ENCODE measurements at regions not wholly inside any gene's neighbourhood (a gene's known extent, or its start where the extent isn't known, plus 50 kb on each side); places are given as distances from the start of the nearest gene placed in this dataset.
A peak's percentile ranks its signal among the peaks of the same experiment; 100 is the strongest.

DNA sequence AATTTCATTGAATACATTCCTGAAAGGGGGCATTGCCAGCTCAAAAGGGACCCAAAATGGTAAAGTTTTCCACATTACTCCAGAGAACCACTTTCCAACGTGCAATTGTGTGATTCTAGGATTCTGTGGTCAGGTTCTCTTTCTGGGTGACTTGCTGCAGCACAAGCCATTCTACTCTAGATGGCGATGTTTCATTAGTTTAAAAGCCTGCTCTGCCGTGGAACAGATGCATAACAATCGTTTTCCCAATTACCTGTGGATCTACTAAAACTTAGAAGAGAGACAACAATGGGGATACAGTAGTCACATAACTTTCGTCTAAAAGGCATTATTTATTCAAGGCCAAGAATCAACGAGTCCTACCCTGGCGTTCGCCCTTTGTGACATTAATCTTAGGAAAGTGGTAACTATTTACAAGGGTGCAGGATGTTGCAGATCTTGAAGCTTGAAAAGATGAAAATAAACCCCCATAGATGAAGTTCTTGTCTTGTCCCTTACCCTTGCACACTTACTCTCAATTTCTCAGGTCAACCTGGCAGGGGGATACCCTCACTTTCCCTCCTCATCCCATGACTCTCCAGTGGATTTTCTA lies 400.9 kb downstream of the SNAPC1 start:
- no peaks in the 10 kb centered on the region for H3K27me3 ChIP-seq (ENCODE audit: control insufficient read depth, insufficient read depth, low read length)
- no peaks in the 10 kb centered on the region for H3K9me3 ChIP-seq (ENCODE audit: control insufficient read depth, low read depth, low read length)
- no peak overlapping the region for H3K4me3 ChIP-seq (ENCODE audit: low read length)
- H3K27ac ChIP-seq (ENCODE audit: low read length), result no peak overlapping the region
- no CpG with 5 or more reads among the region's 8 CpGs for whole genome bisulfite sequencing (ENCODE audit: insufficient coverage, low lambda C conversion rate)
- no peaks in the 10 kb centered on the region for H3K36me3 ChIP-seq (ENCODE audit: control insufficient read depth, insufficient read depth, low read length)
- H3K4me1 ChIP-seq (ENCODE audit: control insufficient read depth, insufficient read depth, low read length), result no peaks in the 10 kb centered on the region
- peak; percentile 7 to 18 for DNase-seq

DNA sequence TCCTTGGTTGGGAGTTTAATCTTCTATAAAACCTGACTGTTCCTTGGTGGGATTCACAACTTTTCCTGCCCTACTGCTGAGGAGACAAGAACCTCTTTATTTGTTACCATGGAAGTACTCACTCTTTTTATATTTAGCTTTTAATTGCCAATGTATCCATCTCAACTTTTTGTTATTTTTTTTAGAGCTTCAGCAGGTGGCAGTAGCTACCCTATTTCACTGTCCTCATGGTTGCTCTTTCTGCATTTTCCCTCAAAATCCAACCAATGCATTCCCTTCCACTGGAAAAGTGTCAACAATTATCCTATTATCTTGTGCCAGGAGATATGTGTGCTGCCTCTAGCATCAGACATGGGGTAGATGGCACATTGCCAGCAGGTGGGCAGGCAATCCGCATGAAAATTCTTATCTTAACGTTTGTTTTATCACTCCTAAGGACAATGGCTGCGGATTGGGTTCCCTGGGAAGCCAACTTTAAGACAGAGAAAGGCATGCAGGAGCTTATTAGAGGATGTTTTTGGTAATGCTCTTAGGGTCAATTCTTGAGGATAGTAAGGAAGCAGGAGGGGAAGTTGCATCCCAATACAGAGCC lies 406.4 kb downstream of the SNAPC1 start:
- WGBS (ENCODE audit: insufficient coverage, low lambda C conversion rate), result 100% methylated on average over 1 of the region's 3 CpGs

DNA sequence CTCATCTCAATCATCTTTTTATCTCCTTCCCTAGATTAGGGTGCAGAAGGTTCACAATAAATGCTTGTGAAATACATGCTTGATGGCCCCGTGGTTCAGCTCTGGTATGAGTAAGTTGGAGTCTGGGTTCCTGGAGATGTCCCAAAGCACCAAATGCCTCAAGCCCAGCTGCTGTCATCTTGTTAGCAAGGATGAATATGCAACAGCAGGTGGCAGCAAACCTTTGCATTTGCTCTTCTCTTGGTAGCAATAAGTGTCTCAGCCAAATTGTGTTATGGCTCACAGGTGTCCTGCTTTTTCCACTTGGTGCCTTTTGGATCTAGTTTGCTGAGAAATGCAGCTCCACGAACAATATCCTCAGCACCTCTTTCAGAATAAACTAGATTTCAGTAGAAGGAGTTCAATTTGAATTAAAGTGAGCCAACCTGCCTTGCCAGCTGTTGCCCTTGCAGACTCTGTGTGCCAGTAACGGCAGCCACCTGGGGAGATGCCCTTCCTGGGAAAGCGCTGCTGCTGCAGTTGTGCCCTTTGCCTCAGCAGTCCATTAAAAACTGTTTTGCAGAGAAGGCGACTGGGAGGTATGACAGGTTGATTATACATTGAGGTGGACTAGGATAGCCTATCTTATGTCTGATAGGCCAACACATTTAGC lies 417.3 kb downstream of the SNAPC1 start:
- Histone ChIP-seq H3K9me3 (ENCODE audit: control insufficient read depth, low read depth, low read length) (no peaks in the 10 kb centered on the region), H3K36me3 (ENCODE audit: control insufficient read depth, insufficient read depth, low read length) (no peaks in the 10 kb centered on the region), H3K4me1 (ENCODE audit: control insufficient read depth, insufficient read depth, low read length) (no peaks in the 10 kb centered on the region), H3K4me3 (ENCODE audit: low read length) (no peak overlapping the region), H3K27me3 (ENCODE audit: control insufficient read depth, insufficient read depth, low read length) (no peaks in the 10 kb centered on the region), H3K27ac (ENCODE audit: low read length) (no peak overlapping the region)
- peak; percentile 44 to 52 for DNase-seq
- WGBS (ENCODE audit: insufficient coverage, low lambda C conversion rate), result no CpG with 5 or more reads among the region's 5 CpGs

More for the DNA sequence above, 406.4 kb downstream of the SNAPC1 start:
- Histone ChIP-seq H3K27ac (ENCODE audit: low read length) (no peak overlapping the region), H3K9me3 (ENCODE audit: control insufficient read depth, low read depth, low read length) (no peaks in the 10 kb centered on the region), H3K36me3 (ENCODE audit: control insufficient read depth, insufficient read depth, low read length) (no peaks in the 10 kb centered on the region), H3K4me3 (ENCODE audit: low read length) (no peak overlapping the region), H3K4me1 (ENCODE audit: control insufficient read depth, insufficient read depth, low read length) (no peaks in the 10 kb centered on the region), H3K27me3 (ENCODE audit: control insufficient read depth, insufficient read depth, low read length) (no peaks in the 10 kb centered on the region)
- no peak for DNase-seq

DNA sequence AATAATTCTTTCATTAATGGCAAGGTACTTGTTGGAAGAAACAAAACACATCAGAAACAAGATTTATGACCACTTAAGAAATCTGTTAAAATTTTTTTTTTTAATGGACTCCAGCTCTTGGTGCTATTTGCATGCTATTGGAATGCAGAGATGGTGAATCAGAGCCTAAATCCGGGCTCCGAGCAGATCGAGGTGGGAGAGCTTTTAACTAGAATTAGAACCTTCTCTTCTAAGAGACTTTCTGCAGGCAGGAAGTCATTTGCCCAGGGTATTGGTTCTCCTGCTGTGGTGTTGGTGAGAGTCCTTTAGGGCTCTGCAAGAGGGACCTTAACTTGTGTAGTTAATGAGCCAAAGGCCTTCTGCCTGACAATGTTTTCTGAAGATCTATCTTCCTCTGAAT lies 419.4 kb downstream of the SNAPC1 start:
- Histone ChIP-seq H3K9me3 (ENCODE audit: control insufficient read depth, low read depth, low read length) (no peaks in the 10 kb centered on the region), H3K4me3 (ENCODE audit: low read length) (no peak overlapping the region), H3K36me3 (ENCODE audit: control insufficient read depth, insufficient read depth, low read length) (no peaks in the 10 kb centered on the region), H3K27ac (ENCODE audit: low read length) (no peak overlapping the region), H3K27me3 (ENCODE audit: control insufficient read depth, insufficient read depth, low read length) (no peaks in the 10 kb centered on the region), H3K4me1 (ENCODE audit: control insufficient read depth, insufficient read depth, low read length) (no peaks in the 10 kb centered on the region)
- no CpG with 5 or more reads among the region's 3 CpGs for WGBS (ENCODE audit: insufficient coverage, low lambda C conversion rate)
- DNase-seq, result no peak

DNA sequence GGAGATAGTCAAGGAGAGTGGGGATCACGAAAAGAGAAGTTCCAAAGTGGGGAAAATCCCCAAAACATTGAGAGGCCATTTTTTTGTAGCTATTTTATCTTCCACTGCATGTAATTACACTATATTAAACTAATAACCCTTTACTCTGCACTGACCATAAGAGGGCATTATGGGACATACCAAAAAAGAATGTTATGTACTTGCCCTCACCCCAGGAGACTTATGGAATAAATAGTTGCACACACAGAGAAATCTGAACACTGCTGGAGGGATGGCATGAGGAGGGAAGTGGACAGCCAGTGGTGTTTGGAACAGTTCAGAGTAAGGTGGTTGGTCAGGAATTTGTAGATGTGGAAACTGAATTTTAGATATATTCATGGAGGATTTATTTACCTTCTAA lies 422.9 kb downstream of the SNAPC1 start:
- Histone ChIP-seq H3K36me3 (ENCODE audit: control insufficient read depth, insufficient read depth, low read length) (no peaks in the 10 kb centered on the region), H3K9me3 (ENCODE audit: control insufficient read depth, low read depth, low read length) (no peaks in the 10 kb centered on the region), H3K27ac (ENCODE audit: low read length) (no peak overlapping the region), H3K4me3 (ENCODE audit: low read length) (no peak overlapping the region), H3K27me3 (ENCODE audit: control insufficient read depth, insufficient read depth, low read length) (no peaks in the 10 kb centered on the region), H3K4me1 (ENCODE audit: control insufficient read depth, insufficient read depth, low read length) (no peaks in the 10 kb centered on the region)
- 100% methylated on average over 1 of the region's 1 CpG for whole genome bisulfite sequencing (ENCODE audit: insufficient coverage, low lambda C conversion rate)
- no peak for DNase-seq

DNA sequence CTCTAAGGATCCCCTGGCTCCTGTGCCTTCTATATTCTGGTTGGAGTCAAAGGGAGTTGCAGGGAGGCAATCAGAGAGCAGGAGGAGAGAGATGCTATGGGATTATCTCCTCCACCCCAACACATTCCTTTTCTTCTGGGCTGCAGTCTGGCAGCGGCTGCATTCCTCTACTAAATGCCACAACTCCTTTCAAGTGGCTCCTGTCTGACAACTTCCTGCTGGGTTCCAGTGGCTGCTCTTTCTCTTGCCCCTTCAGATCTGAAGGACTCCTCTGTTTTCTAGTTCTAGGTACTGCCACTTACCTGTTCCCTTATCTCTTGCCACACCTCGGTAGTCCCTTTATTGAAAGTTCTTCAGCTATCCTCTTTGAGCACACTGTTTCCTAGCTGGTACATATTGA lies 425.0 kb downstream of the SNAPC1 start:
- no peak for DNase-seq
- WGBS (ENCODE audit: insufficient coverage, low lambda C conversion rate), result 80% methylated on average over 1 of the region's 2 CpGs
- H3K4me1 ChIP-seq (ENCODE audit: control insufficient read depth, insufficient read depth, low read length), result no peaks in the 10 kb centered on the region
- no peaks in the 10 kb centered on the region for H3K27me3 ChIP-seq (ENCODE audit: control insufficient read depth, insufficient read depth, low read length)
- no peaks in the 10 kb centered on the region for H3K9me3 ChIP-seq (ENCODE audit: control insufficient read depth, low read depth, low read length)
- no peak overlapping the region for H3K4me3 ChIP-seq (ENCODE audit: low read length)
- H3K27ac ChIP-seq (ENCODE audit: low read length), result no peak overlapping the region
- no peaks in the 10 kb centered on the region for H3K36me3 ChIP-seq (ENCODE audit: control insufficient read depth, insufficient read depth, low read length)

DNA sequence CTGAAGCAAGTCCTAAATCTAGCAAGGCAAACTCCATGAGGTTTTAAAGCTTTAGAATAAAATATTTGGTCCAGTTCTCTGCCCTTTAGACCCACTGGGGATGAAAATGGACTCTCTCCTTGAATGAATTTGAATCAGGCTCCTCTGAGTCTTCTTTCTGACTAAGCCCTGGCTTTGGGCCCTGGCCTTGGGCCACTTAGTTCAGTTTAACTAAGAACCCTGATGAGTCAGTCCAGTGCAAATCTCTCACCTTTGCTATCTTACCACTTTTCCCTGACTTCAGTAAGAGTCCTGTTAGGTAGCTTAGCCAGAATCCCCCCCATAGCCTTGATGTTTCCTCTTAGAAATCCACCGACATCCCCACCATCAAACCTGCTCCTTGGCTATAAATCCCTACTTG lies 427.5 kb downstream of the SNAPC1 start:
- no peaks in the 10 kb centered on the region for H3K36me3 ChIP-seq (ENCODE audit: control insufficient read depth, insufficient read depth, low read length)
- no peak overlapping the region for H3K4me3 ChIP-seq (ENCODE audit: low read length)
- H3K4me1 ChIP-seq (ENCODE audit: control insufficient read depth, insufficient read depth, low read length), result no peaks in the 10 kb centered on the region
- WGBS (ENCODE audit: insufficient coverage, low lambda C conversion rate), result no CpG with 5 or more reads among the region's 1 CpG
- H3K27me3 ChIP-seq (ENCODE audit: control insufficient read depth, insufficient read depth, low read length), result no peaks in the 10 kb centered on the region
- DNase-seq, result no peak
- H3K27ac ChIP-seq (ENCODE audit: low read length), result no peak overlapping the region
- no peaks in the 10 kb centered on the region for H3K9me3 ChIP-seq (ENCODE audit: control insufficient read depth, low read depth, low read length)

DNA sequence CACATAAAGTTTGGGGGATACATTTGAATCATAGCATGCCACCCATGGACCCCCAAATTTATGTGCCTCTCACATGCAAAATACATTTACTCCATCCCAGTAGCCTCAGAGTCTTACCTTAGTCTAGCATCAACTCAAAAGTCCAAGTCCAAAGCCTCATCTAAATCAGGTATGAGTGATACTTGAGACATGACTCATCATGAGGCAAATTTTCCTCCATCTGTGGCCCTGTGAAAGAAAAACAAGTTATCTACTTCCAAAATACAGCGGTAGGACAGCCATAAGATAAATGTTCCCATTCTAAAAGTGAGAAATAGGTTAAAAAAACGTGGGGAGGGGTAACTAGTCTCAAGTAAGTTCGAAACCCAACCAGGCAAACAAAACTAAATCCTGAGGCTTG lies 444.2 kb downstream of the SNAPC1 start:
- H3K27me3 ChIP-seq (ENCODE audit: control insufficient read depth, insufficient read depth, low read length), result no peaks in the 10 kb centered on the region
- no peaks in the 10 kb centered on the region for H3K9me3 ChIP-seq (ENCODE audit: control insufficient read depth, low read depth, low read length)
- no peak overlapping the region for H3K27ac ChIP-seq (ENCODE audit: low read length)
- H3K4me3 ChIP-seq (ENCODE audit: low read length), result no peak overlapping the region
- no peak for DNase-seq
- WGBS (ENCODE audit: insufficient coverage, low lambda C conversion rate), result 100% methylated on average over 1 of the region's 3 CpGs
- no peaks in the 10 kb centered on the region for H3K36me3 ChIP-seq (ENCODE audit: control insufficient read depth, insufficient read depth, low read length)
- H3K4me1 ChIP-seq (ENCODE audit: control insufficient read depth, insufficient read depth, low read length), result no peaks in the 10 kb centered on the region

DNA sequence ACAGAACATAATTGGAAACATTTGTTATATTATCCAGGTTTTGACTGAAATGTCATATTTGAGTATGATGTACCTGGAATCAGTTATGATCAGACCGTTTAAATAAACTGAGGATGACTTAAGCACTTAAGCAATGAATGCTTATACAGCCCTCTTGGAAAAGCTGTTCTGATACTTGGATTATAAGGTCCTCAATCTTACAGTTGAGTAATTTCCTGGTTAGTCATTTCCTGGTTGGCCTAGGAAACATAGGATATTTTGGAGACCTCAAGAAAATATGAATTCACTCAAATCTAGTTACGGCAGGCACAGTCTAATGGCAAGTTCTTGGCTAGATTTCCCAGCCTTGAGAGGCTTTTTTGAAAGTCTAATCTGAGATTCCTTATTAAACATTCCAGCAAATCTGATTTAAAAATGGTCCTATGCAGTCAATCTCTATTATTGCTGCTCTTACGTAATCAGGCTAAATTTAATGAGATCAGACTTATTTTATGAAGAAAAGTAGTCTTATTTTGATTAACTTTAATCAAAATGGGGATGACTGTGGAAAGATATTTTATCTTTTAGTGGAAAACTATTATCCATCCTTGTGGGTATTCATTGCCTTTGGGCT lies 447.2 kb downstream of the SNAPC1 start:
- no peaks in the 10 kb centered on the region for H3K4me1 ChIP-seq (ENCODE audit: control insufficient read depth, insufficient read depth, low read length)
- H3K27me3 ChIP-seq (ENCODE audit: control insufficient read depth, insufficient read depth, low read length), result no peaks in the 10 kb centered on the region
- no peaks in the 10 kb centered on the region for H3K9me3 ChIP-seq (ENCODE audit: control insufficient read depth, low read depth, low read length)
- H3K4me3 ChIP-seq (ENCODE audit: low read length), result no peak overlapping the region
- DNase-seq, result no peak
- 100% methylated on average over 2 of the region's 3 CpGs for WGBS (ENCODE audit: insufficient coverage, low lambda C conversion rate)
- no peaks in the 10 kb centered on the region for H3K36me3 ChIP-seq (ENCODE audit: control insufficient read depth, insufficient read depth, low read length)
- no peak overlapping the region for H3K27ac ChIP-seq (ENCODE audit: low read length)

DNA sequence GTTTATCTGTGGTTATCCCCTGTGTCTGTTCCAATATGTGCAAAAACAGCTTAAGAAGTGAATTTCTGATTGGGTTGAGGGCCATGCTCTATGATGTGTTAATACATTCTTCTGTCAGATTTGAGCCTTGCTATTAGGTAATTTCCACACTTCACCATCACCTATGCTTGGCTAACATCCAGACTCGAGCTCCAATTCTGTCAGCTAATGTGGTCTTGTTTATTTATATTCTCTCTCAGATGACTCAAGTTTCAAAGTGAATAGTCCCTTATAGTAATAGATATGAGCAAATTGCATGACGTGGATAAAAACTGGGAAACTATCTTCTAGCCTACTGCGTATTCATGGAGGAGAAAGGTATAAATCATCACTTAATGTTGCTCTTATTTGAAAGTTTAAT lies 451.3 kb downstream of the SNAPC1 start:
- Histone ChIP-seq H3K36me3 (ENCODE audit: control insufficient read depth, insufficient read depth, low read length) (no peaks in the 10 kb centered on the region), H3K27ac (ENCODE audit: low read length) (no peak overlapping the region), H3K27me3 (ENCODE audit: control insufficient read depth, insufficient read depth, low read length) (no peaks in the 10 kb centered on the region), H3K9me3 (ENCODE audit: control insufficient read depth, low read depth, low read length) (no peaks in the 10 kb centered on the region), H3K4me3 (ENCODE audit: low read length) (no peak overlapping the region), H3K4me1 (ENCODE audit: control insufficient read depth, insufficient read depth, low read length) (no peaks in the 10 kb centered on the region)
- peak in 1 of 2 donors; percentile 3 for DNase-seq
- 72% methylated on average over 3 of the region's 3 CpGs for WGBS (ENCODE audit: insufficient coverage, low lambda C conversion rate)

Data from large intestine (tissue), 3 donors.